Embryonic facial prominence (tissue), 1 donor: ENCODE measurements at regions not wholly inside any gene's neighbourhood (a gene's known extent, or its start where the extent isn't known, plus 50 kb on each side); places are given as distances from the start of the nearest gene placed in this dataset.

Experiments
- DNase-seq: peaks from one replicate; pipeline ENCODE4 v3.0.0-alpha.2; 2016; ENCODE audit errors: extremely low spot score

- DNase-seq, result peak; percentile 20
These were observed 179.2 kb downstream of the TTC32 start for GRCh38 chr2:19722531-19722971.

GRCh38 chr2:19720306-19720705 lies 181.5 kb downstream of the TTC32 start:
- no peak for DNase-seq

DNA sequence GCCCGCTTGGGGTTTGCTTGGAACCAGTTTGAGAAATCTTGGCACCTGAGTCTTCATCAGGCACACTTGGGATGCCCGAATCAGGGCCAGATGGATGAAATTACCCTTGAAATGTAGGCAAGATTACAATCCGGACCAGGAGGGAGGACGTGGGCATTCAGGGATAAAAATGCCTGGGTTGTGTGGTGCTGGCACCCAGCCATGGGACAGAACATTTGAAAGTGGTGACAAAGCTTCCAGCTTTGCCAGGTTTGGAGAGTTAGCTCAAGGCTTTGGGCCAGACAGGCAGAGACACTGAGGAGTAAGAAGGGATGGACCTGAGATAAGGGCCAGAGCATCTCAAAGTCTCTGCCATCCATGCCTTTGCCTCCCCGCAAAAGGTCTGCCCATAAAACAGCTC lies 182.2 kb downstream of the TTC32 start:
- DNase-seq, result no peak

DNA sequence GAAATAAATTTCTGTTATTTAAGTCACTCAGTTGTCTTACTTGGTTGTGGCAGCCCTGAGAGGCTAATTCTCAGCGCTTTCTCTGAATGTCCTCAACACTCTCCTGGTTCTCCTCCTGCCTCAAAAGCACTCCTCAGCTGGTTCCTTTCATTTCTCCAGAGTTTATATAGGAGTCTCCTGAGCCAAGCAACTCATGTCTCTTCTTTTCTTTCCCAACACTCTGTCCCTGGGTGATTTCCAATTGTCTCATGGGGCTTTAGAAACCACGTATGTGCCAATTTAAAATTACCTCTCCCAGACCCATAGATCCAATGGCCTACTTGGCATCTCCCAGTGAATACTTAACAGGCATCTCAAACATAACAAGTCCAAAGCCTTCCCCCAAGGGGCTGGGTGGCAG lies 184.3 kb downstream of the TTC32 start:
- no peak for DNase-seq

DNA sequence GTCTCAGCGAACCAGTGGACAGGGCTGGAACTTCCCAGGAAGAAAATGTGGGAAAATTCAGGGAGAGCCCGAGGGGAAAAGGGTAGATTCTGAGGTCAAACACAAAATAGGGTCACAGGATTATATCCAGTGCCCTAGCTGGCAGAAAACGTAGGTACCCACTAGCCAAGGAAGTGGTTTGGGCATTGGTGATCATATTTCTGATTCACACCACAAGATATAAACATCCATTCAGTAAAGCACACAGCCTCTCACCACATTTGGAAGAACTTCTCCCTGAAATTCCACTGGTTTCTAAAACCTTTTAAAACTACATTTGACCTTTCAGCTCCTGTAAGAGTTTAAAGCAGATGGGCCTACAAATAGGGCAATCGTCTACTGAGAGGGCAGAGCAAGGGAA lies 186.9 kb downstream of the TTC32 start:
- no peak for DNase-seq

- no peak for DNase-seq
These were observed 188.9 kb downstream of the TTC32 start for GRCh38 chr2:19712850-19713249.

GRCh38 chr2:19711470-19712372 lies 190.1 kb downstream of the TTC32 start:
- DNase-seq, result peak; percentile 38

DNA sequence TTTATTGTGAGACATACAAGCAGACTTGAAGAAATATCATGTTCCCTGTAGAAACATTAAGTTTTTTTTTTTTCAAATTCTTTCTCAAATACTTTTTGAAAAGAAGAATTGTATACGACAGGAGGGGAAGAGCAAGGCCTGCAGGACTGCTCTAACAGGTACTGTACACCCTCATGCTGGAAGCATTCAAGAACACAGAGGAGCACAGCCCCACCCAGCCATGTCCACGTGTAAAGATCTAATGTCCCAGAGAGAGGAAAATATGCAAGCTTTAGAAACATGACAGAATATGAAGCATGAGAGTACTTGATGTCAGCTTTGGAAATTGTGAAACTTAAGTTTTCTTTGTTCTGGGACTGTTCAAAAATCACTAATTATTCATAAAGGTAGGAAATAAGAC lies 191.6 kb downstream of the TTC32 start:
- DNase-seq, result no peak

GRCh38 chr2:19709553-19709952 lies 192.2 kb downstream of the TTC32 start:
- no peak for DNase-seq

- DNase-seq, result no peak
These were observed 193.0 kb downstream of the TTC32 start for GRCh38 chr2:19708776-19709175.

DNA sequence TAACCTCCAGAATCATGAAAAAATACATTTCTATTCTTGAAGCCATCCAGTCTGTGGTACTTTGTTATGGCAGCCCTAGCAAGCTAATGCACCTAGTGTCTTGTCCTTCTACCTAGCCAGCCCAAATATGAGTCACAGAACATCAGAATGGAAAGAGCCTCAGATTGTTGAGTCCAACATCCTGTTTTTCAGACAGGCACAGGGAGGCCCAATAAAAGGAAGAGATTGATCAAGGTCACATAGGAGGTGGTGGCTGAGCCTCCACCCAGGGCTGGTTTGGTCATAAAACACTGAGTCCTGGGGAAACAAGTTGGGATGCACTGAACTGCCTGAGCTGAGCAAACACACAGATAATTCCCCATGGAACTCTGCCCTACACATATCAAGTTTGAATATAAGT lies 195.5 kb downstream of the TTC32 start:
- DNase-seq, result no peak

GRCh38 chr2:19702267-19702666 lies 199.5 kb downstream of the TTC32 start:
- DNase-seq, result no peak

DNA sequence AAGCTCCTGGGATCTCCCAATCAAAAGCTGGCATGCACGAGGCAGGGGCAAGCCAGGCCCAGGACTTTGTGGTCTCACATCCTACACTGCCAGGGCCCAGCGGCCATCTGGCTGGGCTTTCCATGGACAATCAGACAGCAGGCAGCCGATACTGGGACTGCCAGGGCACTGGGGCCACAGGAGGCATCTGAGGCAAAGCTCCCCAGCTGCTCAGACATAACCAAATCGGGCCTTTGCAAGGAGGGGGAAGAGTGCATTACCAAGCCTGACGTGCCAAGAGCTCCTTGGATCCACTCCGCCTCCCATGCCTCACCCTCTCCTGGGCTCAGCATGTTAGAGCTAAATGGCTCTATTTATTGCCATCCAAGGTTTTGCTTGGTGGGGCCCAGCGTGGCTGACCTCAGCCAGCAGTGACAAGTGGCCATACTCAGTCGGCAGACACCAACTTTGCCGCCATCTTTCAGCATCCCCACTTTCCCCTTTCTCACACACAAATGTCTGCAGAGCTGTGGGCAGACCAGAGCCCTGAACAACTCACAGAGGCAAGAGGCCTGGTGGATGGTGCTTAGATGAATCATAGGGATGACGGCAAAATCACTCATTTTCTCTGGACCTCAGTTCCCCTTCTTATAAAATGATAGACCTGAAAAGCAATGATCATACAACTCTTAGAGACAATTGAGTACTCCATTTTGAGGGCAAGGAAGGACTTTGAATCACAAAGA lies 200.8 kb downstream of the TTC32 start:
- DNase-seq, result no peak

GRCh38 chr2:19697131-19697530 lies 204.7 kb downstream of the TTC32 start:
- no peak for DNase-seq

DNA sequence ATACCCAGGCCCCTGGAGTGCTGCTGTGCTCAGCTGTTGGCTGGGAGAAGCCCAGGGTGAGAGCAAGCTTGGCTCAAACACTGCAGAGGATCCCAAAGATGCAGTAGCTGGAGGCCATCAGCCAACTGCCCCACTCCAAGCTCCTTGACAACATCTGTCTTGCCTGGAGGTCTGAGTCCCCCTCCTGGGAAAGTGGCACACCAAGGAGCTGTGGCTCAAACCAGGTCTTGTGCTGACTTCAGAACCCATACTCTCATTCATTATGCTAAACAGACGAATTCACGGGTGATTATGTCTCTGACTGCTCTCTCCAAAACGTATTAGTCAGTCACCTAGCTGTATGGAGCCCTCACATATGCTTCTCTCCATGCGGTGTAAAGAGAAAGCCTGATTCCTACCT lies 206.1 kb downstream of the TTC32 start:
- no peak for DNase-seq

GRCh38 chr2:19691892-19692291 lies 209.9 kb downstream of the TTC32 start:
- no peak for DNase-seq

- DNase-seq, result no peak
These were observed 211.4 kb downstream of the TTC32 start for GRCh38 chr2:19690429-19690828.

DNA sequence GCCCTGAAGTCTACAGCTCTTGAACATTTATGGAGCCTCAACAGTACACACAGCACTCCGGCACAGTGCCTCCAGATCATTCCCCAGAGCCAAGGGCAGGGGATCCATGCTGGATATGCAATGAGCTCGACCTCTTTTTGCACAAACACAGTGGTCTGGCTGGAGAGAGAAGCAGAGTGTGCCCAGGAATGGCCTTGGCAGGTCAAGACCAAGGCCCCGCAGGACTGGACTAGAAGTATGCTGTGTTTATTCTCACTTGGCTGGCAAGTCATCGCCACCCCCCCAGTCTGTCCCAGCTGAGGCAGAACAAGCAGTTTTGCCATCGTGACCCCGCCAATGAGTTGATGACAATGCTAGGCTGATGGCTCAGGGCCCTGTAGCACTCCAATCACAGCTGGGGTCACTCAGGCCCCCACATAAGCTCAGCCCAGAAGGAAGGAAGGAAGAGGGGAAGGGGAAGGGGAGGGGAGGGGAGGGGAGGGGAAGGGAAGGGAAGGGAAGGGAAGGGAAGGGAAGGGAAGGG lies 212.1 kb downstream of the TTC32 start:
- no peak for DNase-seq

DNA sequence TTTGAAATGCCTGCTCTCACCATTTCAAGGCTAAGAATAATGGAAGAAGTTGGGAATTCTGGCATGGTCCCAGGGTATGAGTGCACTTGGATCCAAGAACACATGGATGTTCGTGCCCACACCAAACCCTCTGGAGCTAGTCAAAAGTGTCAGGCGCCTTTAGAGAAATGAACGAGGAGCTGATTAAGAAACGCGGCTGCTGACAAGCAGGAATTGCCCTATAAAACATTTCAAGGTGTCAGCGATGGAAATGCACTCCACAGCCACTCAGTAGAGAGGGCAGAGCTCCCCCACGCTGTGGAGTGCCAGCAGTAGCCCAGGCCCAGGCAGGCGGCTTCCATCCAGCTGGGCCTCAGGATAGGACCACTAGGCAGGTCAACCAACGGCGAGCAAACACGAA lies 213.7 kb downstream of the TTC32 start:
- DNase-seq, result no peak

DNA sequence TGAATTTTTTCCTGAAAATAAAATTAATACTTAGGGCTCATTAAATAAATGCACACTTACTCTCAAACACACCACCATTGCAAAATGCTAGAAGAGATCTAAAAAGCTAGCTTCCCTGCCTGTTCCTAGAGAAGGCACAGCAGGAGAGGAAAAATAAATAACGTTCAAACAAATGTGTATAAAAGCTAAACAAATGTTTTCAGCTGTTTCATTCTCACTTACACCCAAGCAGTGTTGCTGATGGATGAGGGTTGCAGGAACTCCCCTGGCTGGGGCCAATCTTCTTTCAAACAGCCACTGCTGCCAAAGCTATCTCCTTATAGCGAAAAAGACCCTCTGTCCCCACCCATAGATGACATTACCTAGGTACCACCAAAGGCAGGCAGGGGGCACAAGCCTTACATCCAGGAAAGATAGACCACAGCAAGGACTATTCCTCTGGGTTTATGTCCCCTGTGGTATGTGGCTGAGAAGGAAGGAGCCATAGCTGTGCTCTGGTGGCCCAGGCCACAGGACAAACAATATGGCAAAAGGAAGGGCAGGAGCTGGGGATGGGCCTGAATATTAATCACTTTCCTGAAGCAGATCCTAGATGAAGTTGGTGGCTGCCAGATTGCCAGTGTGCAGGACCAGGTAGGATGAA lies 214.6 kb downstream of the TTC32 start:
- DNase-seq, result no peak

- no peak for DNase-seq
These were observed 215.3 kb downstream of the TTC32 start for GRCh38 chr2:19686439-19686838.

DNA sequence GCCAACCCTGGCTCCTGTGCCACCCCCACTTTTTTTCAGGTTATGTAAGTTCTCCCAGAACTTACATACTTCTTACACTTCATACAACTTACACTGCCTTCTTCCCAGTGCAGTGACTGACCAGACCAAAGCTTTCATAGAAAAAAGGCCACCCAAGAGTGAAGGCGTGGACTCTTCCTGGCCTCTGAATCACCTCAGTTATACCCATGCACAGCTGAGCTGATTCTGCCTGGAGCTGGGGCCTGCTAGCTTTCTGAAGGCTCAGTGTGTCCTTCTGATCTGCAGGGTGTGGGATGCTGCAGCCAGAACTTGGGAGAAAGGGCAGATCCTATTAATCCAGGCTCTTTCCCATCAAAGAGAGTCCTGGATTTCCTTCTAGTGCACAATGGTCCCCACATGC lies 216.1 kb downstream of the TTC32 start:
- DNase-seq, result no peak
